Endothelial cell of hepatic sinusoid (primary cell): ENCODE measurements at regions not wholly inside any gene's neighbourhood (a gene's known extent, or its start where the extent isn't known, plus 50 kb on each side); places are given as distances from the start of the nearest gene placed in this dataset.

Experiments
- in situ Hi-C: cut with HindIII; loops from 2 replicates; pipeline ENCODE4 v1.10.0; 2017; ENCODE audit warnings: low sequenced_read_pairs

GRCh38 chr2:16716944-16717343, 51.3 kb upstream of the CYRIA start:
- in situ Hi-C loops: no loop called here

- in situ Hi-C loops: no loop called here
Measured at GRCh38 chr2:16716024-16716423, 50.4 kb upstream of the CYRIA start.
